ENCODE measurements at regions not wholly inside any gene's neighbourhood (a gene's known extent, or its start where the extent isn't known, plus 50 kb on each side); places are given as distances from the start of the nearest gene placed in this dataset.

DNA sequence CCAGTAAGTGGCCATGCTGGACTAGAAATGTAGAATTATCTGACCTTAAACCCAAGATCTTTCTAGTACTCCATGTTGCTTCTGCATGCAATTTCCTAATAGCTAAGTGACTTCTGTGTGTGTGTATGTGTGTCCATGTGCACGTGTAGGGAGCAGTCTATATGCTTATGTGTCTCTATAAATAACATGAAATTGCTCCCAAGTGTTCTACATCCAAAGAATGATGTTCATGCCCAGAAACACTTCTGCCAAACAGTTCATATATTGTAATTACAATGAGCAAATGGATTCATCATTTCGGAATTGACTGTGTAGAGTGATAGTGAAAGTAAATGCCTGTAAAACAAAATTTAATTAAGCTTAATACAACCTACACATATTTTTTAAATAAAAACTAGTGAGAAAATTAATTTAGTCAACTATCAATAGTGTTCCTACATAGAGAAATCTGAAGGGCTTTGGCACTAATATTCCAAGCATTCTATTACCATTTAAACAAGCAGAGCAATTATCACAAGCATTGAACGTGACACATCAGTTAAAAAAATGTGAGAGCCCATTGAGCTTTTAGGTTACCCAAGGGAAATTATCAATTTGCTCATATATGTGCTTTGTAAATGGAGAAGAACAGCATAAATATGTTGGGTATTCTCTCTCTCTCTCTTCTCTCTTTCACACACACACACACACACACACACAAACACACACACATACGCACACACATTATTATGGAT is 1067.4 kb downstream of the CNTNAP5 start:
- intact Hi-C loops (cut with micrococcal nuclease) = no loop called here

DNA sequence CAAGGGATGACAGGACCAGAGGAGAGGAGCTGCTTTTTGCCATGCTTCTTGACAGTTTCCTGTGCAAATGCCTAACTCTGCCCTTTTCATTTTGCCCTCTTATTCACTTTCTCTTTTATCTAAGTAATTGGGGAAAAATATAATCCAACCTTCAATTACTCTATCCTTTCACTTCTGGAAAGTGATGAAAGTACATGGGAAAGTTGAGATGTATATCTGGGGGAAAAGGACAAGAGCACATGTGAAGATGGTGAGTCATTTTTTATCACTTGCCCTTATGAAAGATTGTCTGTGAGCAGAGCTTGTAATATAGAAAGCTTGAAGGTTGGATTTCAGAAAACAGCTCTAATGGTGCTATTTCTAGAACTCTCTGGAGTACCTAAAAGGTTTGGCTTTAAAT is 1070.7 kb downstream of the CNTNAP5 start:
- Mint-ChIP-seq H3K9me3 (peaks cover 7% of the 10 kb centered on the region), H3K4me3 (no peak overlapping the region), H3K4me1 (ENCODE audit: low read depth) (no peaks in the 10 kb centered on the region), H3K36me3 (ENCODE audit: low read depth) (no peaks in the 10 kb centered on the region), H3K27ac (no peak overlapping the region), H3K27me3 (no peaks in the 10 kb centered on the region)
- intact Hi-C loops (cut with micrococcal nuclease) = no loop called here

More for the DNA sequence above, 1067.4 kb downstream of the CNTNAP5 start:
- no peaks in the 10 kb centered on the region for H3K27me3 Mint-ChIP-seq
- no peaks in the 10 kb centered on the region for H3K4me1 Mint-ChIP-seq (ENCODE audit: low read depth)
- H3K36me3 Mint-ChIP-seq (ENCODE audit: low read depth) = no peaks in the 10 kb centered on the region
- H3K27ac Mint-ChIP-seq = no peak overlapping the region
- no peak overlapping the region for H3K4me3 Mint-ChIP-seq
- peaks cover 29% of the 10 kb centered on the region for H3K9me3 Mint-ChIP-seq

DNA sequence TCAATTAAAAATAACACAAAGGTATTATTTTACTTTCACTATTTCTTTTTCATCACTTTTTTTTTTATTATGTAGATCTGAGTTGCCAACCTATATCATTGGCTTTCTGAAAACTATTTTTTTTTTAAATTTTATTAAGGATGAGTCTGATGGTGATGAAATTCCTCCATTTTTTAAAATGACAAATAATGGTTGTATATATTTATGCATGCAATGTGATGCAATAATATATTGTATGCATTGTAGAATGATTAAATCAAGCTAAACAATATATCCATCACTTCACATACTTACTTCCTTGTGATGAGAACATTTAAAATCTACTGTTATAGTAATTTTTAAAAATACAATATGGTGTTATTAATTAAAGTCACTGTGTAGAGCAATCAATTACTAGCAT is 1081.6 kb downstream of the CNTNAP5 start:
- no peaks in the 10 kb centered on the region for H3K27me3 Mint-ChIP-seq
- intact Hi-C loops (cut with micrococcal nuclease) = no loop called here
- H3K27ac Mint-ChIP-seq = no peak overlapping the region
- peaks cover 8% of the 10 kb centered on the region for H3K9me3 Mint-ChIP-seq
- H3K4me1 Mint-ChIP-seq (ENCODE audit: low read depth) = no peaks in the 10 kb centered on the region
- H3K36me3 Mint-ChIP-seq (ENCODE audit: low read depth) = no peaks in the 10 kb centered on the region
- H3K4me3 Mint-ChIP-seq = no peak overlapping the region

DNA sequence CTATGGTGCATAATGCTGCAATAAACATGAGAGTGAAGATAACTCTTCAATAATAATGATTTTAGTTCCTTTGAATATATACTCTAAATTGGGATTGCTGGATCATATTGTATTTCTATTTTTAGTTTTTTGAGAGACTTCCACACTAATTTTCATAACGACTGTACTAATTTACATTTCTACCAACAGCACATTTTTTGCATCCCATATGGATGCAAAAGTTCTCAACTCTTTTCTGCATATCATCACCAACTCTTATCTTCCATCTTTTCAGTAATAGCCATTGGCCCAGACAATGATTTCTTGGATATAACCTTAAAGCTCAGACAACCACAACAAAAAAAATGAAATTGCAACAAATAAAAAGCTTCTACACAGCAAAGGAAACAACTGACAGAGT is 1082.4 kb downstream of the CNTNAP5 start:
- Mint-ChIP-seq H3K27me3 (no peaks in the 10 kb centered on the region), H3K36me3 (ENCODE audit: low read depth) (no peaks in the 10 kb centered on the region), H3K9me3 (peaks cover under 1% of the 10 kb centered on the region), H3K4me3 (no peak overlapping the region), H3K27ac (no peak overlapping the region), H3K4me1 (ENCODE audit: low read depth) (no peaks in the 10 kb centered on the region)
- intact Hi-C loops (cut with micrococcal nuclease) = no loop called here

DNA sequence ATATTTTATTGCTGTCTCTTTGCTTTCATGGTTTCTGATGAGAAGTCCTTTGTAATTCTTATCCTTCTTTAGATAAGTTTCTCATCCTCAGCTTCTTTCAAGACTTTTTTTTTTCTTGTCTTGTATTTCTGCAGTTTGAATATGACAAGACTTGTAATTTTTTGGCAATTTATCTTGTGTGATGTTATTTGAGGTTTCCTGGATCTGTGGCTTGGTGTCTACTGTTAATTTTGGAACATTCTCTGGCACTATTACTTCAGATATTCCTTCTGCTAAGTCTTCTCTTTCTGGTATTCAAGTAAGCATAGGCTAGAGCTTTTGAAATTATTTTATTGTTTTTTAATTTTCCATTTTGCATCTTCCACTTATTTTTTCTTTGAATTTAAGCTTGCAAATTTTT is 1083.2 kb downstream of the CNTNAP5 start:
- no peaks in the 10 kb centered on the region for H3K4me1 Mint-ChIP-seq (ENCODE audit: low read depth)
- no peaks in the 10 kb centered on the region for H3K9me3 Mint-ChIP-seq
- no peak overlapping the region for H3K27ac Mint-ChIP-seq
- H3K4me3 Mint-ChIP-seq = no peak overlapping the region
- H3K36me3 Mint-ChIP-seq (ENCODE audit: low read depth) = no peaks in the 10 kb centered on the region
- intact Hi-C loops (cut with micrococcal nuclease) = no loop called here
- H3K27me3 Mint-ChIP-seq = no peaks in the 10 kb centered on the region

DNA sequence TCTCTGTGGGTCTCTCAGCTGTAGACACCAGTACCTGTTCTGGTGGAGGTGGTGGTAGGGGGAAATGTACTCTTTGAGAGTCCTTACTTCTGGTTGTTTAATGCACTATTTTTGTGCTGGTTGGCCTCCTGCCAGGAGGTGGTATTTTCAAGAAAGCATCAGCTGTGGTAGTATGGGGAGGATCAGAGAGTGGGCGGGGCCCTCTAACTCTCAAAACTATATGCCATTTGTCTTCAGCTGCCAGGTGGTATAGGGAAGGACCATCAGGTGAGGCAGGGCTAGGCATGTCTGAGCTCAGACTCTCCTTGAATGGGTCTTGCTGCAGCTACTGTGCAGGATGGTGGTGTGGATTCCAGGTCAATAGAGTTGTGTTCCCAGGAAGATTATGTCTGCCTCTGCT is 1100.8 kb downstream of the CNTNAP5 start:
- intact Hi-C loops (cut with micrococcal nuclease) = no loop called here
- H3K27me3 Mint-ChIP-seq = no peaks in the 10 kb centered on the region
- H3K4me3 Mint-ChIP-seq = no peak overlapping the region
- H3K36me3 Mint-ChIP-seq (ENCODE audit: low read depth) = no peaks in the 10 kb centered on the region
- H3K4me1 Mint-ChIP-seq (ENCODE audit: low read depth) = no peaks in the 10 kb centered on the region
- H3K9me3 Mint-ChIP-seq = peaks cover 57% of the 10 kb centered on the region
- H3K27ac Mint-ChIP-seq = no peak overlapping the region

DNA sequence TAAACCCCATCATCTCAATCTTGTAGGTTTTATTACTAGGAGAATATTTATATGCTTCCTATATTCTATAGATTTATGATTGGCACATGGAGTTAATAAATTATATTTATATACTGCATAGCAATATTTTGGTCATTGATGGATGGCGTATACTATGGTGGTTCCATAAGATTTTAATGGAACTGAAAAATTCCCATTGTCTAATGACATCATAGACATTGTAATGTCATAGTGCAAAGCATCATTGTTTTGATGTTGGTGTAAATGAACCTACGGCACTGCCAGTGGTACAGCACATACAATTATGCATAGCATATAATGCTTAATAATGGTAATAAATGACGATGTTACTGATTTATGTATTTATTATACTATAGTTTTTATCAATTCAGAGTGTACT is 1135.9 kb downstream of the CNTNAP5 start:
- H3K9me3 Mint-ChIP-seq = peaks cover 11% of the 10 kb centered on the region
- no peak overlapping the region for H3K27ac Mint-ChIP-seq
- no peak overlapping the region for H3K4me3 Mint-ChIP-seq
- H3K27me3 Mint-ChIP-seq = no peaks in the 10 kb centered on the region
- H3K36me3 Mint-ChIP-seq (ENCODE audit: low read depth) = no peaks in the 10 kb centered on the region
- H3K4me1 Mint-ChIP-seq (ENCODE audit: low read depth) = no peaks in the 10 kb centered on the region
- intact Hi-C loops (cut with micrococcal nuclease) = no loop called here

DNA sequence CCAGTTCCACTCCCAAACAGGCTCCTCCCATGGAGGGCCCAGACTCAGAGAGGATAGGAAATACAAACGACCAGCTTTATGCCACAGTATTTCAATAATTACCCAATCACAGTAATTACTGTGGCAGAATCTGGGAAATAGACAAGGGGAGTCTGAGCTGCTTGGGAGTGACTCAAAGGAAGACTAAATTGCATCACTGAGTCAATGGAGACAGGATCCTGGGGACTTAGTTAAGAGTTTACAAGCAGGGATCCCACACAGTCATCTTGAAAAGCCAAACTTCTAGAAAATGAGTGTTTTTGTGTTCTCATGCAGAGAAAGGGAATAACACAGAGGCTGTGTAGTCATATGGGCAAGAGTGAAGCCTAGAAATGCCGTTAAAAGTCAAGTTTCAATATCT is 1142.1 kb downstream of the CNTNAP5 start:
- Mint-ChIP-seq H3K27me3 (no peaks in the 10 kb centered on the region), H3K9me3 (no peaks in the 10 kb centered on the region), H3K36me3 (ENCODE audit: low read depth) (no peaks in the 10 kb centered on the region), H3K27ac (no peak overlapping the region), H3K4me3 (no peak overlapping the region), H3K4me1 (ENCODE audit: low read depth) (no peaks in the 10 kb centered on the region)
- intact Hi-C loops (cut with micrococcal nuclease) = no loop called here

DNA sequence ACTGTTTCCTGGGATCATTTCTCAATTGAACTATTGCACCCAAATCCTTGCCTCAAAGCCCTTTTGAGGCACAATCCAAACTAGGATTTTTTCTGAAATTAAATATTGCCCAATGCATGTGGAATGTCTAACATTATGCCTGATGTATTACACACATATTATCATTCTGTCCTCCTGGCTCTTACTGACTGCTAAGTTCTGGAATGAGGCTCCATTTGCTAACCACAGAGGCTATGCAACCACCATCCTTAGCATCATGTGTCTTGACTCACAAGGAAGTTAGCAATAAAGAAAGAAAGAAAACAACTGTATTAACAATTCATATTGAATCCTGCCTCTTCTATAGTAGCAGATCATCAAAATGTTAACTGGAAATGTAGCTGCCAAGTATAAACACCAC is 1142.7 kb downstream of the CNTNAP5 start:
- Mint-ChIP-seq H3K4me3 (no peak overlapping the region), H3K9me3 (no peaks in the 10 kb centered on the region)
- intact Hi-C loops (cut with micrococcal nuclease) = no loop called here

DNA sequence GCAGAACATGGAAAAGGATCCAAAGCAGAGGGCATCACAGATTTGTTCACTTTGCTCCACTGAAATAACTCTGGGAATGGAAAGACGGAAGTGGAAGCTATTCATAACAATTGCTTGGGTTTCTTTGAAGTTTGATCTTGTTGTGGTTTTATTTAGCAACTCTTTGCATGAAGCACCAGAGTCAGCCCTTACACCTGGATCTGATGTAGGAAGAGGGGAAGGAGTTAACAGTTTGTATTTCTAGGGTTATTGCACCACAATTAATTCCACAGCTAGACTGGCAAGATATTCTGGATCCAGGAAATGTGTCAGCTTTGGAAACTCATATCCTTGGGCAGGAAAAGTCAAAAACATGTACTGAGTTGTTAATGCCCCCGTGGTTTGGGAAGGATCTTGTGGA is 1143.4 kb downstream of the CNTNAP5 start:
- Mint-ChIP-seq H3K27ac (no peak overlapping the region), H3K36me3 (ENCODE audit: low read depth) (no peaks in the 10 kb centered on the region), H3K4me3 (no peak overlapping the region), H3K4me1 (ENCODE audit: low read depth) (no peaks in the 10 kb centered on the region), H3K27me3 (no peaks in the 10 kb centered on the region), H3K9me3 (no peaks in the 10 kb centered on the region)
- intact Hi-C loops (cut with micrococcal nuclease) = no loop called here

More for the DNA sequence above, 1142.7 kb downstream of the CNTNAP5 start:
- H3K36me3 Mint-ChIP-seq (ENCODE audit: low read depth) = no peaks in the 10 kb centered on the region
- H3K4me1 Mint-ChIP-seq (ENCODE audit: low read depth) = no peaks in the 10 kb centered on the region
- no peak overlapping the region for H3K27ac Mint-ChIP-seq
- H3K27me3 Mint-ChIP-seq = no peaks in the 10 kb centered on the region

DNA sequence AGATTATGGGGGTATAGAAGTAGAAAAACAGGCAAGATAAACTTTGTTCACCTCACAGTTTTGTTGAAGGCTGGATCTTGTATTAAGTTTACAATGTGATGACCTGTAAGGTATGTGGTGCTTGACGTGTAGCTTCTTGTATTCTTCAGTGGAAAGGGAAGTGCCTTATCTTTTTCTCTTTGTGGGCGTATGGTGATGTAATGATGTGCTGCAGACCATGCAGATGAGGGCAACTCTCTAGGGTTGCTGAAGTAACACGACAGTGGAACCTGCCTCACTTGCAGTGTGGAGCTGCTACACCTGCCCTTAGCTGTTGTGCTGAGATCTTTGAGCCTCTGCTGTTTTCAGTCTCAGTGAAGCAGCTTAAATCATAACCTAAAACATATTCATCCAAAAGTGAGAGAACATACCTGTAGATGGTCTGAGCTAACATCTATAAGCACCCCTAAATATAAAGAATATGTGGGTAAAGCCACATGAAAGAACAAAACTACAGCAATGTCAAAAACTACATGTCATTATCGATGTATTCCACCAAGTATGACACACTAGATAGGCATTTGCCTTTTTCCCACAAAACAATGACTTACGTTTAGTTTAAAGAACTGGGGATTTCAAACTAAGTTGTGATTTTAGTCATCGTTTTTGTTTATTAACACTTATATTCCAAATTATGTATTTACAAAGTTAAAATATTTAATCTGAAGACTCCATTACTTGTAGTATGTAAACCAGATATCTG is 1144.1 kb downstream of the CNTNAP5 start:
- Mint-ChIP-seq H3K9me3 (no peaks in the 10 kb centered on the region), H3K4me3 (no peak overlapping the region), H3K27me3 (no peaks in the 10 kb centered on the region), H3K36me3 (ENCODE audit: low read depth) (no peaks in the 10 kb centered on the region), H3K27ac (no peak overlapping the region), H3K4me1 (ENCODE audit: low read depth) (no peaks in the 10 kb centered on the region)
- intact Hi-C loops (cut with micrococcal nuclease) = no loop called here

DNA sequence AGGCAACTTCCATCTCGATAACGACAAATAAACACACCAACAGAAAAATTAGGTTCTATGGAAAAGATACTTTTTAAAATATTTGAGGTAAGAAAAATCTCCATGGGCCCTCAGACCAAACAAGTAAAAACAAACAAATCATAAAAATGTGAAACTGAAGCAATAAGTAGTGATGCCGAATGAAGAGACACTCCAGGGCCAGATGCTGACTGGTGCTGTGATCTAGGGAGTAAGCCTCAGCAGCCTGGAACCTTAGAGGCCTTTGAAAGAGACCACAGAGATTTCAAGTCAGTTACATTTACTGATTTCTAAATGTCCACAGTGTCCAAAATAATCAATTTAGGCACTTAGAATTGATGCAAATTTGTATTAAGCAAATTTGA is 1144.7 kb downstream of the CNTNAP5 start:
- H3K36me3 Mint-ChIP-seq (ENCODE audit: low read depth) = no peaks in the 10 kb centered on the region
- H3K9me3 Mint-ChIP-seq = no peaks in the 10 kb centered on the region
- intact Hi-C loops (cut with micrococcal nuclease) = no loop called here
- no peak overlapping the region for H3K4me3 Mint-ChIP-seq
- H3K27me3 Mint-ChIP-seq = no peaks in the 10 kb centered on the region
- H3K27ac Mint-ChIP-seq = no peak overlapping the region
- no peaks in the 10 kb centered on the region for H3K4me1 Mint-ChIP-seq (ENCODE audit: low read depth)

DNA sequence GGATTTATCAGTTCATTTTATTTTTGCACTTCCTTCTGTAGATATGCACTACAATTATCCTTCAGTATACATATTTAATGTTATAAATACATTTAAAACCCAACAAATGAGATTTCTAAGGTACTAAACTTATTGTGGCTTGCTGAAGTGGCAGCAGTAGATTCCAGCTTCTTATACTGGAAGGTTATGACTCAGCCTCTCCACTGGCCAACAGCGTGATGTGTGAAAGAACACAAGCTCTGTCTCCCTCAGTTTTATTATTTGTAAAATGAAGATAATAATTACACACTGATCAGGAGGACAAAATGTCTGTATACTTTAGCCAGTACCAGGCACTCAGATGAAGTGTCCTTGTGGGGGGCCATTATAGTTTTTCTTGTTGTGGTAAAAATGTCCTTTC is 1147.1 kb downstream of the CNTNAP5 start:
- intact Hi-C loops (cut with micrococcal nuclease) = no loop called here
- Mint-ChIP-seq H3K4me3 (no peak overlapping the region), H3K9me3 (no peaks in the 10 kb centered on the region), H3K36me3 (ENCODE audit: low read depth) (no peaks in the 10 kb centered on the region), H3K27me3 (no peaks in the 10 kb centered on the region), H3K4me1 (ENCODE audit: low read depth) (no peaks in the 10 kb centered on the region), H3K27ac (no peak overlapping the region)

DNA sequence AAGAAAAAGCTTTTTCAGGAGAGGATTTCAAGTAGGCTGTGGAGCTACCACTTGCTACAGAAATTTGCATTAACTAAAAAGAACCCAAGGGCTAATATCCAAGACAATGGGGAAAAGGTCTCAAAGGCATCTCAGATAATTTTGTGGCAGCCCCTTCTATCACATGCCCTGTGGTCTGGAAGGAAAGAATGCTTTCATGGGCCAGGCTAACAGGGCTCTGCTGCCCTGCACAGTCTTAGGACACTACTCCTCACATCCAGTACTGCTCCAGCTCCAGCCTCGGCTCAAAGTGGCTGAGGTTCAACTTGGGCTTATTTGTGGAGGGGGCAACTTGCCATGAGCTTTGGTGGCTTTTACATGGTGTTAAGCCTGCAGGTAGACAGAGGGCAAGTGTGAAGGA is 1150.3 kb downstream of the CNTNAP5 start:
- no peak overlapping the region for H3K27ac Mint-ChIP-seq
- intact Hi-C loops (cut with micrococcal nuclease) = no loop called here
- no peak overlapping the region for H3K4me3 Mint-ChIP-seq
- no peaks in the 10 kb centered on the region for H3K36me3 Mint-ChIP-seq (ENCODE audit: low read depth)
- H3K27me3 Mint-ChIP-seq = no peaks in the 10 kb centered on the region
- no peaks in the 10 kb centered on the region for H3K4me1 Mint-ChIP-seq (ENCODE audit: low read depth)
- H3K9me3 Mint-ChIP-seq = peaks cover 16% of the 10 kb centered on the region
